ENCODE measurements at regions not wholly inside any gene's neighbourhood (a gene's known extent, or its start where the extent isn't known, plus 50 kb on each side); places are given as distances from the start of the nearest gene placed in this dataset.
A peak's percentile ranks its signal among the peaks of the same experiment; 100 is the strongest.

GRCh38 chr3:96101006-96101560, 713.3 kb upstream of the EPHA6 start:
- no peak overlapping the region for H3K27ac ChIP-seq (ENCODE audit: low read depth)
- Mint-ChIP-seq H3K36me3 (ENCODE audit: low read depth) (no peaks in the 10 kb centered on the region; the same call in 2 of the 3 replicates), H3K4me1 (peaks cover 12% of the 10 kb centered on the region), H3K27me3 (ENCODE audit: insufficient read depth, low read depth, poor library complexity) (no peaks in the 10 kb centered on the region), H3K4me3 (no peak overlapping the region; the same call in 2 of the 3 replicates), H3K27ac (peak overlapping the region; percentile 27), H3K9me3 (peaks cover 8% of the 10 kb centered on the region; the same call in 2 of the 3 replicates)
- no peak overlapping the region for H3K4me3 ChIP-seq
- H3K36me3 ChIP-seq (ENCODE audit: insufficient read depth), result no peaks in the 10 kb centered on the region
- no peaks in the 10 kb centered on the region for H3K79me2 ChIP-seq (replicated peaks; ENCODE audit: insufficient read depth)
- H3K4me1 ChIP-seq (ENCODE audit: insufficient read depth), result peaks cover 6% of the 10 kb centered on the region; the same call in 1 of the 2 replicates
- no peaks in the 10 kb centered on the region for H3K27me3 ChIP-seq (ENCODE audit: insufficient read depth)
- H2AFZ ChIP-seq, result no peak overlapping the region
- TF ChIP-seq ZNF114 (CRISPR knock-in tag; IDR thresholded peaks at IDR 0.05), result no peak
- TF ChIP-seq STAT1 (IDR thresholded peaks at IDR 0.05; ENCODE audit: unreplicated experiment), result no peak
- TF ChIP-seq EZH2phosphoT487 (IDR thresholded peaks at IDR 0.05; ENCODE audit: unreplicated experiment), result no peak
- TF ChIP-seq REST (IDR thresholded peaks at IDR 0.05; ENCODE audit: unreplicated experiment), result no peak
- TF ChIP-seq EZH2 (IDR thresholded peaks at IDR 0.05; ENCODE audit: low read depth, unreplicated experiment), result no peak
- no peak for TF ChIP-seq ZNF331 (CRISPR knock-in tag; IDR thresholded peaks at IDR 0.05; ENCODE audit: low read depth)
- no peak for TF ChIP-seq CREB1 (CRISPR knock-in tag; IDR thresholded peaks at IDR 0.05; ENCODE audit: low read depth)
- no peaks in the 10 kb centered on the region for H3F3A ChIP-seq (replicated peaks; ENCODE audit: low read depth)
- no peak overlapping the region for H3K4me2 ChIP-seq
- no peaks in the 10 kb centered on the region for H3K9me2 ChIP-seq (ENCODE audit: insufficient read depth)
- no peaks in the 10 kb centered on the region for H4K20me1 ChIP-seq (replicated peaks; ENCODE audit: insufficient read depth)
- ATAC-seq (no peak), DNase-seq (ENCODE audit: low spot score) (peak; percentile 12)

GRCh38 chr3:96106701-96107100, 707.7 kb upstream of the EPHA6 start:
- Histone ChIP-seq H3K36me3 (ENCODE audit: insufficient read depth) (no peaks in the 10 kb centered on the region), H3K4me3 (no peak overlapping the region), H3K79me2 (replicated peaks; ENCODE audit: insufficient read depth) (no peaks in the 10 kb centered on the region), H3K4me2 (no peak overlapping the region), H3K27ac (ENCODE audit: low read depth) (no peak overlapping the region), H4K20me1 (replicated peaks; ENCODE audit: insufficient read depth) (no peaks in the 10 kb centered on the region), H2AFZ (no peak overlapping the region), H3K4me1 (ENCODE audit: insufficient read depth) (0 out of 2 replicates have a peak, but pooled peaks cover 5% of the 10 kb centered on the region), H3K9me2 (ENCODE audit: insufficient read depth) (no peaks in the 10 kb centered on the region), H3F3A (replicated peaks; ENCODE audit: low read depth) (no peaks in the 10 kb centered on the region), H3K27me3 (ENCODE audit: insufficient read depth) (no peaks in the 10 kb centered on the region)
- DNase-seq (ENCODE audit: low spot score), result no peak
- Mint-ChIP-seq H3K4me1 (peaks cover 9% of the 10 kb centered on the region; the same call in 2 of the 3 replicates), H3K36me3 (ENCODE audit: low read depth) (no peaks in the 10 kb centered on the region), H3K4me3 (no peak overlapping the region), H3K27me3 (ENCODE audit: insufficient read depth, low read depth, poor library complexity) (no peaks in the 10 kb centered on the region), H3K9me3 (no peaks in the 10 kb centered on the region), H3K27ac (no peak overlapping the region)
- ATAC-seq, result no peak
- TF ChIP-seq NANOG (IDR thresholded peaks at IDR 0.05; ENCODE audit: borderline replicate concordance) (no peak), REST (IDR thresholded peaks at IDR 0.05; ENCODE audit: unreplicated experiment) (no peak), EZH2phosphoT487 (IDR thresholded peaks at IDR 0.05; ENCODE audit: unreplicated experiment) (no peak)

Data from GM23338 (cell line).